Neural crest cell (in vitro differentiated cells): ENCODE measurements at regions not wholly inside any gene's neighbourhood (a gene's known extent, or its start where the extent isn't known, plus 50 kb on each side); places are given as distances from the start of the nearest gene placed in this dataset.
"Not testable (repeated sequence)": the region's sequence is repeated elsewhere in the genome, so short reads cannot be mapped to it uniquely, and the experiment has no call there.

Experiments used
- DNase-seq: peaks from one replicate; pipeline ENCODE4 v3.0.0; 2021; ENCODE audit warnings: low read depth, mixed read lengths, low spot score
- H3K27ac Mint-ChIP-seq: one replicate; pipeline ENCODE4 v1.8.0; 2021; ENCODE audit warnings: mild to moderate bottlenecking, mixed read lengths; ENCODE audit not compliant: unreplicated experiment
- H3K27me3 Mint-ChIP-seq: 2 replicates; pipeline ENCODE4 v1.8.0; 2021; ENCODE audit warnings: low read depth, mild to moderate bottlenecking, mixed read lengths
- H3K36me3 Mint-ChIP-seq: 2 replicates; pipeline ENCODE4 v1.8.0; 2021; ENCODE audit warnings: low read depth, mild to moderate bottlenecking, mixed read lengths
- H3K4me1 Mint-ChIP-seq: 2 replicates; pipeline ENCODE4 v1.8.0; 2021; ENCODE audit warnings: mixed read lengths
- H3K4me3 Mint-ChIP-seq: one replicate; pipeline ENCODE4 v1.8.0; 2021; ENCODE audit warnings: mild to moderate bottlenecking, mixed read lengths
- H3K9me3 Mint-ChIP-seq: 2 replicates; pipeline ENCODE4 v1.8.0; 2021; ENCODE audit warnings: mixed read lengths
- CTCF ChIP-seq: fragments of 200-600 bp; sonication (generic); conservative IDR thresholded peaks from 2 replicates; pipeline ENCODE4 v1.5.0; 2021; ENCODE audit warnings: antibody characterized with exemption, mild to moderate bottlenecking

GRCh38 chr7:55673525-55673924, 101.2 kb upstream of the VOPP1 start:
- not testable (repeated sequence) for H3K36me3 Mint-ChIP-seq, H3K4me1 Mint-ChIP-seq, H3K27ac Mint-ChIP-seq, H3K9me3 Mint-ChIP-seq, H3K4me3 Mint-ChIP-seq, DNase-seq
- H3K27me3 Mint-ChIP-seq = peaks cover 11% of the 10 kb centered on the region

GRCh38 chr7:55672084-55672483, 99.8 kb upstream of the VOPP1 start:
- not testable (repeated sequence) for H3K36me3 Mint-ChIP-seq, H3K9me3 Mint-ChIP-seq, H3K27ac Mint-ChIP-seq, DNase-seq, H3K4me3 Mint-ChIP-seq, H3K4me1 Mint-ChIP-seq
- H3K27me3 Mint-ChIP-seq = peaks cover 17% of the 10 kb centered on the region

GRCh38 chr7:55657654-55658053, 85.4 kb upstream of the VOPP1 start:
- no peak for DNase-seq

GRCh38 chr7:55651057-55651456, 78.8 kb upstream of the VOPP1 start:
- no peaks in the 10 kb centered on the region for H3K9me3 Mint-ChIP-seq
- no peak overlapping the region for H3K27ac Mint-ChIP-seq
- no peak for DNase-seq
- peaks cover 12% of the 10 kb centered on the region for H3K27me3 Mint-ChIP-seq
- no peaks in the 10 kb centered on the region for H3K4me1 Mint-ChIP-seq
- TF ChIP-seq CTCF = no peak
- H3K36me3 Mint-ChIP-seq = no peaks in the 10 kb centered on the region
- no peak overlapping the region for H3K4me3 Mint-ChIP-seq

More at GRCh38 chr7:55657654-55658053, 85.4 kb upstream of the VOPP1 start:
- Mint-ChIP-seq H3K36me3 (no peaks in the 10 kb centered on the region), H3K4me1 (peaks cover 4% of the 10 kb centered on the region), H3K4me3 (no peak overlapping the region), H3K27me3 (peaks cover 14% of the 10 kb centered on the region), H3K9me3 (no peaks in the 10 kb centered on the region), H3K27ac (no peak overlapping the region)
- no peak for TF ChIP-seq CTCF

- no peak for TF ChIP-seq CTCF
- H3K9me3 Mint-ChIP-seq = no peaks in the 10 kb centered on the region
- no peak overlapping the region for H3K27ac Mint-ChIP-seq
- DNase-seq = no peak
- H3K27me3 Mint-ChIP-seq = peaks cover 9% of the 10 kb centered on the region
- no peak overlapping the region for H3K4me3 Mint-ChIP-seq
- no peaks in the 10 kb centered on the region for H3K36me3 Mint-ChIP-seq
- no peaks in the 10 kb centered on the region for H3K4me1 Mint-ChIP-seq
Observed at GRCh38 chr7:55649238-55649637, 76.9 kb upstream of the VOPP1 start.

GRCh38 chr7:55644567-55644966, 72.3 kb upstream of the VOPP1 start:
- Mint-ChIP-seq H3K36me3 (no peaks in the 10 kb centered on the region), H3K4me3 (no peak overlapping the region), H3K4me1 (no peaks in the 10 kb centered on the region), H3K27me3 (peaks cover 17% of the 10 kb centered on the region), H3K9me3 (peaks cover 3% of the 10 kb centered on the region), H3K27ac (no peak overlapping the region)
- DNase-seq = no peak
- TF ChIP-seq CTCF = no peak

GRCh38 chr7:55642266-55642665, 70.0 kb upstream of the VOPP1 start:
- no peak for DNase-seq
- peaks cover 31% of the 10 kb centered on the region for H3K27me3 Mint-ChIP-seq
- no peaks in the 10 kb centered on the region for H3K4me1 Mint-ChIP-seq
- H3K36me3 Mint-ChIP-seq = no peaks in the 10 kb centered on the region
- peaks cover 3% of the 10 kb centered on the region for H3K9me3 Mint-ChIP-seq
- H3K4me3 Mint-ChIP-seq = no peak overlapping the region
- TF ChIP-seq CTCF = no peak
- H3K27ac Mint-ChIP-seq = no peak overlapping the region
